GM19397 (cell line): ENCODE measurements at regions not wholly inside any gene's neighbourhood (a gene's known extent, or its start where the extent isn't known, plus 50 kb on each side); places are given as distances from the start of the nearest gene placed in this dataset.
"Not testable (repeated sequence)": the region's sequence is repeated elsewhere in the genome, so short reads cannot be mapped to it uniquely, and the experiment has no call there.

Source experiments
- ATAC-seq: cut with Tn5 transposase; IDR thresholded peaks from one replicate; pipeline ENCODE4 v1.9.1; 2021; ENCODE audit warnings: mild to moderate bottlenecking, moderate library complexity; ENCODE audit not compliant: unreplicated experiment

DNA sequence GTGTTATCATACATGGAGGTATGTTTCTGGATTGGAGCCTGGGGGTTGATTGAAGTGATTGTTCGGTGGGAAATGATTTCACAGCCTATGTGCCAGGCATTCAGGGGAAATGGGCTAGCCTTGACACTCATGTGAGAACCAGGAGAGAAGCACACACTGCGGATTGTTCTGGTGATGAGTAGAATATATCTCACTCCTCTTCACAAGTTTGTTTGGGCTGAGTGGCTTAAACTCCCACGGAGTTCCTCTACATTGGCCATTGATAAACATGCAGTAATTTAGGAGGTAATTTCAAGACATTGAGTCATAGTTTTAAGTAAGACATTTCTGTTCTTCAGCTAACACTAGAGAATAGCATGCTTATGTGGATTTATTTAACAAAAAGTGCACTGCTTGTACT is 498.9 kb upstream of the NETO1 start:
- no peak for ATAC-seq

DNA sequence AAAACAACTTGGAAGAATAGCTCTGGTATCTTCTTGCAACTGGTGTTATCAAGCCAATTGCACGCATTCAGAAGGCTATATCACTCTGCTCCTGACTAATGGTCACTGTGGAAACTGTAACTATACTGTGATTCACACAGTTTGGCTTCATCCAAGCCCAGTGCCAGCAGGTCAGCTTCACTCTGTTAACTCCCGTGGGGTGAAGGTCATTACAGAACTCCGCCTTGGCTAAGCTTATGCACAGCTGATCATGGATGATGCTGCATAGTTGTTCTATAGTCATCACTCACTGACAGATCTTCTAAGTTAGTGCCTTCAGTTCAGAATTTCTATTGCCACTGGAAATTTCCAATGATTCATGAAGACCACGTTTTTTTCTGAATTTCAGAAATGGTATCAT is 497.2 kb upstream of the NETO1 start:
- no peak for ATAC-seq

DNA sequence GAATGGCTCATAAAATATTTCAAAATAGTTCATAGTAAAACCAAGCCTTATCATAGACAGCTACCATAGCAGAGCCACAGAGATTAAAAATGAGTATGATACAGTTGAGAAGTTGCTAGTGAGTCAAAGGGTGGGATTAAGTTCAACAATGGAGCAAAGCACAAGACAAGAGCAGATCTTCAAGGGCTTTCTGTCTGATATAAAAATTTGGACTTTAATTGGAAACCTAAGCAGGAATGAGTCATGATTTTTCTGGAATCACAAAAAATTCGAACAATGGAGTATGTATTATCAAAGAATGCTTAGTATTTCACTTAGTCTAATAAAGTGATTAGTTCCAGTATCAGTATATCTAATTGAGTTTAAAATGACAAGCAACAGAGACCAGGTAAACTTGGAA is 487.3 kb upstream of the NETO1 start:
- ATAC-seq, result no peak

DNA sequence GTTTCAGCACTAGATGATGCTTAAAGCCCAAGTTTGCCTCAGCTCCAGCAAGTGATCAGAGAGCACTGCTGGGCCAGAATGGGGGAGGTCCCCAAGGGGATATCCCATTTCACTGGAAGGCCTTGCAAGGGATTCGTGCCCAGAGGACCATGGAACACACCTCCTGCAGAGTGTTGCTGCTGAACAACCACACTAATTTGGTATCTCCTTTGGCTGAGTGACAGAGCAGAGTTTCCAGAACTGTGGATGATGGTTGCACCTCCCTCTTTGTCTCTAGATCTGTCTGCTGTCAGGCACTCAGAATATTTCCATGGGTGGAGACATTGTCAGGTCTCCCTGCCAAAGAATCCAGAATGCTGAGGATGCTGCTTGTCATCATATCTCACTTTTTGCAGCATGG is 484.8 kb upstream of the NETO1 start:
- ATAC-seq, result no peak

DNA sequence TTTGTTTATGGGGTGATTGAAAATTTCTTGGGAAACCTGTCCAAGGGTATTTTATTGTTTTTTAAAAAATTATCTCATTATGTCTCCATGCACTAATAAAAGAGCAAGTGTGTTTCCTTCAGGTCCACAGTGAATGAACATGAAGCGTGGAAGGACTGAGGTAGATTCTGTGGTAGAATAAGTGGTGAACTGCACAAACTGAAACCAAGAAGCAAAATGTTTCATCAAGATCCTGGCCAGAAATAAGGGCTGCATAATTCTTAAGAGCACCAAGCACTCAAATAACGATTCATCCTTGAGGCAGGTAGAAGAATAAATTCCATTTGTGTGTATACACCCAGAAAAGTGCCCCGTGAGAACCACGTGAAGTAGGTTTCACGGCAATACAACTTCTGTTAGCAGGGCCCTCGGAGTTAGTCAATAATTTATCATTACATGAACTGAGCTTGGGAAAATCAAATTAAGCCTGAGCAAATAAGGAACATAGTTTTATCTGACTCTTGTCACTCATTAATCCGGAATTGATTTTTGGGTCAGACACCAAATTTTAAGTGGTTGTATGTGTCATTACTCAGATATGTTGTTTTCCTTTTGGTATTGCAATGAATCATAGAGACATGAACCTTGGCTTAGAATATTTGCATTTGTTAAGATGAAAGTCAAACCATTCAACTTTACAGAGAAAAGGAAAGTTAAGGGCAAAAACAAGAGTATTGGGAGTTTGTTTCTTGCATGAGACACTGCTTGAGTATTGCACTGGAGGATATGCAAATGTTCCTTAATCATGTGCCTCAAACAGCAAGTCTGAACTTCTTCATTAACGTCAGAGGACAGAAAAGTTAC is 472.6 kb upstream of the NETO1 start:
- no peak for ATAC-seq

DNA sequence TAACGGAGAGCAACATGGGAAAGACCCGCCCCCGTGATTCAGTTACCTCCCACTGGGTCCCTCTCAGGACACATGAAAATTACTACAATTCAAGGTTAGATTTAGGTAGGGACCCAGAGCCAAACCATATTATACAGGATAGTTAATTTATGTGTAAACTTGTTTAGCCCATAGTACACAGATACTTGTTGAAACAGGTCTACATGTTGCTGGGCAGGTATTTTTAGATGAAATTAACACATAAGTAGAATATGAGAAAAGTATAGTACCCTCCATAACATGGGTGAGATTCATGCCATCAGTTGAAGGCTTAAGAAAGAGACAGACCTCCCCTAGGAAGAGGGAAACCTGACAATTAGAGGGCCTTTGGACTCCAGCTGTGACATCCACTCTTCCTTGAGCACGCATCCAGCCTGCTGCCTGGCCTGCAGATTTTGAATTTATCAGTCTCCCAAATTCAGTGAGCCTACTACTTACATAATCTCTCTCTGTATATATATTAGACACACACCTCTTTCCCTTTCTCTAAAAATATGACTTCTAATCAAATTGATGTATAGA is 463.5 kb upstream of the NETO1 start:
- no peak for ATAC-seq

DNA sequence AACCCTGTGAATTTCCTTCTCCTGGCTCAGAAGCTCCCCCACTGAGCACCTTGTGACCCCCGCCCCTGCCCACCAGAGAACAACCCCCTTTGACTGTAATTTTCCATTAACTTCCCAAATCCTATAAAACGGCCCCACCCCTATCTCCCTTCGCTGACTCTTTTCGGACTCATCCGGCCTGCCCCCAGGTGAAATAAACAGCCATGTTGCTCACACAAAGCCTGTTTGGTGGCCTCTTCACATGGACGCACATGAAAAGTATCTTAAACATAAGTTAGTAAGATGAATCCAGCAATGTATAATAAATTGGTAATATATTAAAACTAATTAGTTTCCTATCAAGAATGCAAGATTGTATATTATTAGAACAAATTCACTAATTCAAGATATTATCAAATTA is 462.3 kb upstream of the NETO1 start:
- not testable (repeated sequence) for ATAC-seq

DNA sequence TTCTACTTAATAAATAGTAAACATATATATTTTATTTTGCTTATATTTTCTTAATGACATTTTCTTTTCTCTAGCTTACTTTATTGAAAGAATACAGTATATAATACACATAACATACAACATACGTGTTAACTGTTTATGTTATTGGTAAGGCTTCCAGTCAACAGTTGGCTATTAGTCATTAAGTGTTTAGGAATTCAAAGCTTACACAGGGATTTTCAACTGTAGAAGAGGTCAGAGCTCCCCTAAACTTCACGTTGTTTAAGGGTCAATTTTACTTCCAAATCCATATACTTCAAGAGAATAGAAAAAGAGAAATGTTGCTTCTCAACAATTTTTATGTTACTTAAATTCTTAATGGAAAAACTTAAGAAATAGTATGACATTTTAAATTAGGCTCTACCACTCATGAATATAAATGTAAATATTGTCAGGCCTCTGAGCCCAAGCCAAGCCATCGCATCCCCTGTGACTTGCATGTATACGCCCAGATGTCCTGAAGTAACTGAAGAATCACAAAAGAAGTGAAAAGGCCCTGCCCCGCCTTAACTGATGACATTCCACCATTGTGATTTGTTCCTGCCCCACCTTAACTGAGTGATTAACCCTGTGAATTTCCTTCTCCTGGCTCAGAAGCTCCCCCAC is 456.5 kb upstream of the NETO1 start:
- ATAC-seq, result not testable (repeated sequence)

DNA sequence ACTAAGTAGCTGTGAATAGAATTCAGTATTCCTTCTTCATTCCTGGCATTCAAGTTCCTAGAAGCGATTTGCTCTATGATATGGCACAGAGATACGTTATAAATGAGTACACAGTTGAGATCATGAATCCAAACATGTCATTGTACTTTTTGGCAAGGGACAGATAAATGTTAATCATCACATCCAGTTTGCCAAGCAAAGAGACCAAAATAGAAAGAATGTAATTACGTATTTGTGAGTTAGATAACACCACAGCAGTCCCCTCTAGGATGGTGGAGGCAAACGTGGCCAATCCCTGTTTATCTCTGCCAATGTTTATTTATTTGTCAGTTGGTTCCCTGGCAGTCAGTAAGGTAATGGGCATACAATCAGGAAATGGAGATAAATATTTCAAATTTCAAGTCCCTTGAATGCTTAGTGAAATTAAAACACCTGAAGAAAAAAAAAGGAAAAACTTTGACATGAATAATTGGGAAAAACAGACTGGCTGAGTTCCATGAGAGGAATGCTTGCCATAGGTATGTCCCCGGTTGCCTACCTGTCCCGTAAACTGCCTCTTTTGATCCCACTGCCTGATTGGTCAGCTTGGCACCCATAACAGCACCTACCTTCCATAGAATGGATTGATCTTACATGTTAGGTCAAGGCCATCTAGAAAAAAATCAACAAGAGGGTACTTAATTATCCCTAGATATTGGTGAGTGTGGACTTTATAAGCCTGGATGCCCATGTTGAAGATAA is 451.1 kb upstream of the NETO1 start:
- ATAC-seq, result no peak

DNA sequence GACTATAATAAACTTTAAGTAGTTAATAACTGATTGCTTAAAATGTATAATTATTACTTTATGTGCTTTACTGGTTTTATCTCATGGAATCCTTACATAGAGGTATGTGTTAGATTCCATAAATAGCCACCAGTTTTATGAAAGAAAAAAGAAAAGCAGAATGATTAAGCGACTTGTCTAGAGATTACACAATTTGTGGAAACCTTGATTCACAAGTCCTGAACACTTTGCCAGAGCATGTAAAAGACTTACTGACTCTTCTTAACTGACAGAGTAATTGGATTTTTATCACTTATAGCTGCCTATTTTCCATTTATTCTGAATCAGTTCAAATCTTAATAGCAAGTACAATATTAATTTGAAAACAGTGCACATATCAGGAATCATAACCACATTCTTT is 448.7 kb upstream of the NETO1 start:
- no peak for ATAC-seq

DNA sequence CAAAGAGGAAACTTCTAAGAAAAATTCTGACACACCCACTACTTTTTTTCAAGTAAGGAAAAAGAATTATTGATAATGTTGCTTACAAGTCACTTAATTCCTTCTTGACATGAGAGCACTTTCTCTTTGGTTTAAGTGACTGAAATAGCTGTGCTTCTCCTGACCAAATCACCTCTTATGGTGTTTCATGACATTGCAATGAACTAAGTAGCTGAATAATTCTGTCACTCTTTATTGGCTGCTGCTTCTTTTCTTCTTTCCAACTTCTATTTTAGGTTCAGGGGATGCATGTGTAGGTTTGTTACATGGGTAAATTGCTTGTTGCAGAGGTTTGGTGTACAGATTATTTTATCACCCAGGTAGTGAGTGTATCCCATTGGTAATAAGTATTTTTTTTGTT is 447.6 kb upstream of the NETO1 start:
- ATAC-seq, result no peak

DNA sequence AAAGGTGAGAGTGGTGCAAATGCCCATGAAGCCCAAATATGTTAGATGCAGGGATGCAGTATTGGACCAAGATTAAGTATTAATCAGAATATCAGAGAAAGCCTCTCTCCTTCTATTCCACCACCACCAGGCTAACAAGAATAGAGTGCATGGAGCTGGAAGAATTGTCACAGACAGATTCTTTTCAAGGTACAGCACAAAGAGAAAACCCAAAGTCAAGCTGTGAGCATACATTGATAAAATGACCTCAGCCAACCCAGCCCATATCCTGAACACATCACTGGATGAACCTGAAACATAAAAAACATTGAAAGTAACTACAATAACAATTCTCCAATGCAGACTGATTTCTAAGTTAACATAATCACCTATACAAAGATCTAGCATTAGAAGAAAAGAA is 445.7 kb upstream of the NETO1 start:
- no peak for ATAC-seq

DNA sequence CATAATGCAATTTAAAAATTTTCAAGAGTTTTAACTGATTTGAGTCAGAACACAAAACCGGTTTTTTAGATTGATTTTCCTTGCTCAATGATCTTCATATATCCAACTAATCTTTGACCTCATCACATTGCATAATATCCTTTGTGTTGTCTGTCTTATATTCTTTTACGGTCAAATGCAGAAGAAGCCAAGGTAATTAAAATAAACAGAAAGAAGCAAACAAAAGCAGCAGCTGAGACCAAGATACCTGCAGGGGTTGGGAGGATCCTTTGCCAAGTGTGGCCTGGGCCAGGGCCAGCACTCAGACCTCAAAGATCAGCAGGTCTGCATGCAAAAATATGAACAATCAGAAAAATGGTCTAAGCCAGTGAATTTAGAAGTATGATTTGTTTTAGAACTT is 428.9 kb upstream of the NETO1 start:
- no peak for ATAC-seq

DNA sequence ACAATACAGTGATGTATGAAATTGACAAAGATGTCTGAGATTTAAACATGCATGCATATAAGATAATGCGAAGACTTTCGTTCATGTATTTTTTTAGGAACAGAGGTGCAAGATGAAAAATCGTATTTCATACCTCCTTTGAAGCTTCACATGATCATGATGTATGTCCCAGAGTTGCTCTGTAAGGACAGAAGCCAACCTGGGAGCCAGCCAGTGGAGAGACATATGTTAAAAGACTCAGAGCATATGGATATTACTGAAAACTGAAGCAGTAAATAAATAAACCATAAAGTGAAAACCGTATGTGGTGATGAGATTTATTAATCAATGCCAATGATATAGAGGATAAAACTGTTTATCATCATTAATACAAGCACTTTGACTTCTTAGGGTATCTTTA is 424.4 kb upstream of the NETO1 start:
- ATAC-seq, result no peak

DNA sequence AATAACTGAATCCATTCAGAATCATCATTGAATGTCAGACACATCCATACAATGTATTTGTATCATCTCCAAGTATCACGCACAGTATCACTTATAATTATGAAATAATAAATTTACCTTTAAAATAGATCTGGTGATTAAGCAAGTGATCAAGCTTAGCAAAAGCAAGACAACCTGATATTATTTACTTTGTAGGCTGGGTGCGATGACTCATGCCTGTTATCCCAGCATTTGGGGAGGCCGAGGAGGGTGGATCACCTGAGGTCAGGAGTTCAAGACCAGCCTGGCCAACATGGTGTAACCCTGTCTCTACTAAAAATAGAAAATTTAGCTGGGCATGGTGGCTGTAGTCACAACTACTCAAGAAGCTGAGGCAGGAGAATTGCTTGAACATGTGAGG is 421.0 kb upstream of the NETO1 start:
- ATAC-seq, result no peak

DNA sequence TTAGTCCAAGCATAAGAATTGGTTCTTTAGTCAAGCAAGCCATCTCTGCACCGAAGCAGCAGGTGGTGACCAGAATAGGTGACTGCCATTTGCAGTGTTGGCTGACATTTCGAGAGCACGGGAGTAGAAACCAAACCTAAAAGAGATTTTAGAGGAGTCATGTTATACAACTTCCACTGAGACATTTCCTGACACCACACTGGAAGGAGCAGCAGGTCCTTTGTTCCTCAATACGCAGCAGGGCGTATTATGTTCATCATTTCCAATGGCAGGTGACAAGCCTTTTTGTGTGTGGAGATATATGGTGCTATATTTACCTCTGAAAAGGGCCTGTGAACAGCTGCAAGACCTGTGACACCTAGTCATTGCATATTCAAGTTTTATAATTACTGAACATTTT is 418.8 kb upstream of the NETO1 start:
- ATAC-seq, result no peak

DNA sequence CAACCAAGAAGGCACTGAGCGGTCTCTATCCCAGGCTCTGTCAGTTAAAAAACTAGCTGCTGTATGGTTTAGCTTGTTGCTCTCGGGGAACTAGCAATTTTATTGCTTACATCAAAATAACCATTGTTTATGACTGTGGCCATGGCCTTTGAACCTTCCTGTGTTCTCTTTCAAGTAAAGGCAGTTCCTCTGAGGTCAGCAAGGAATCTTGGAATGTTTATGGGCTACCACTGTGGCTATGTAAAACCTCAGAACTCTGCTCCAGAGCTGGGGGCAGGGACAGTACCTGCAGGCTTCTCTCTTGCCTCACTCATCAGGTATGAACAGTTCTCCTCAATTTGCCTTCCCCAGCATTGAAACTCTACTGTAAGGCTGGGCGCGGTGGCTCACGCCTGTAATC is 416.0 kb upstream of the NETO1 start:
- ATAC-seq, result no peak

DNA sequence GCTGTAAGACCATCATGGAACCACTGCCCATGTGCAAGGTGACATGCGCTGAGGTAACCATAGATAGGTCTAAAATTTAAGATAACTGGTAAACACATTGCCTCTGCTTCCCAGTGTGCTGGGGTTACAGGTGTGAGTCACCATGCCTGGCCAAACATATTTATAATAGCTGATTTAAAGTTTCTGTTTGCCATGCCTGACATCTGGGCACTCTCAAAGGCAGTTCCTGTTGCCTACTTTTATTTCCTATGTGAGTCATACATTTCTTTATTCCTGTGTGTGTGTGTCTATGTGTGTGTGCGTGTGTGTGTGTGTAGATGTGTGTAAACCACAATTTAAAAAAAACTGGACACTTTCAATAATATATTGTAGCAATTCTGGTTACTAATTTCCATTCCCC is 415.2 kb upstream of the NETO1 start:
- no peak for ATAC-seq

DNA sequence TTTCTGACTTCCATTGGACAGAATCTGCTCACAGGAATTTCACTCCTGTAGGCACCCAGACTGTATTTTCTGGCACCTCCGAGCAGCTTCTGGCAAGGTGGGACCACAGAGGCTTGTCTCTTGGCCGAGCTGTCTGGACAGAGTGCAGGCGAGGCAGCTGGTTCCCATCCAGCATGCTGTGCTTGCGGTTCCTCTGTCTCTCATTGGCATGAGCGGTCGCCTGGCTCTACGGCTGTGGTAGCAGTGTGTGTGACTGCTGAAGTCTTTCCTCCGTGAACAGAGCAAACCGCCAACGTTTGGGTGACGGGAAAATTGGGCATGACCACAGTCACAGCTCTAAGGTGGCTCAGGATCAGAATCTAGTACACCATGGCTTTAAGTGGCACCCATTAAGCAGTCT is 411.7 kb upstream of the NETO1 start:
- ATAC-seq, result no peak

DNA sequence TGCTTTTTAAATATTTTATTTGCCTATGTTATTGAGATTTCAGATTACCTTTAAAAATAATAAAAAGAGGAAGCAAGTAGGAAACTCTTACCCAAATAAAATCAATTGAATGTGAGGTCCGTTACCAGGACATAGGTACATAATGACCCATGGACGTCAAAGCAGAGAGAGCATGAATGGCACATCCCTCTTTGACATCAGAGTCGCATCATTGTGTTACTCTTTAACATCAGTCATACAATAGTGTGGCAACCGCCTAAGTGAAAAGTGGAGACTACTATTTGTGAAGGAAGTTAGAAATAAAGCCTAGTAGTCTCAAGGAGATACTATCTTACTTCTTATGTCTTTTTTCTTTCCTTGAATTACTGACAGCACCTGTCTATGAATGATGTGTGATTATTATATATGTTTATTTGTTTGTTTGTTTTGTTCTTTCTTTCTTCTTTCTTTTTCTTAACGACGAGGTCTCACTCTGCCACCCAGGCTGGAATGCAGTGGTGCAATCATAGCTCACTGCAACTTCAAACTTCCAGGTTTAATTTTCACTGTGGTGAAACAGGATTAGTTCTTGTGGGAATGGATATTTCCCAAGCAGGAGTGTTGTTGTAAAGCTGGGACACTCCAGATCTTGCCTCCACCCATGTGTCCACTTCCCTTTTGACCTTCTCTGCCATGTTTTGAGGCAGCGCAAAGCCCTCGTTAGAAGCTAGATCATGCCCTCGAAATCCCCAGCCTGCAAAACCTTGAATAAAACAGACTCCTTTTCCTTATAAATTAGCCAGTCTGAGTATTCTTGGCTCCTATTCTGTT is 407.2 kb upstream of the NETO1 start:
- ATAC-seq, result no peak
